Spinal cord (tissue), 9 donors: ENCODE measurements at regions not wholly inside any gene's neighbourhood (a gene's known extent, or its start where the extent isn't known, plus 50 kb on each side); places are given as distances from the start of the nearest gene placed in this dataset.

Experiments used
- DNase-seq, 6 donors: peaks; one replicate each; pipeline versions ENCODE4 v3.0.0 to v3.0.0-alpha.2; 2013 to 2015; ENCODE audit warnings: low spot score in 6 of 6, low read depth in 4 of 6
- H3K27ac ChIP-seq: one replicate; pipeline ENCODE4 v1.5.1; 2013; ENCODE audit warnings: low read depth, low read length, control low read depth
- H3K27me3 ChIP-seq: one replicate; pipeline ENCODE4 v1.6.1; 2013; ENCODE audit warnings: low read length; ENCODE audit not compliant: control insufficient read depth, insufficient read depth
- H3K36me3 ChIP-seq: one replicate; pipeline ENCODE4 v1.6.1; 2013; ENCODE audit warnings: low read length; ENCODE audit not compliant: control insufficient read depth, insufficient read depth
- H3K4me1 ChIP-seq: one replicate; pipeline ENCODE4 v1.6.1; 2013; ENCODE audit warnings: low read length; ENCODE audit not compliant: control insufficient read depth, insufficient read depth
- H3K4me3 ChIP-seq: one replicate; pipeline ENCODE4 v1.5.1; 2013; ENCODE audit warnings: low read depth, low read length, control low read depth
- H3K9me3 ChIP-seq: one replicate; pipeline ENCODE4 v1.6.1; 2013; ENCODE audit warnings: low read length; ENCODE audit not compliant: control insufficient read depth, insufficient read depth
- WGBS: methylation state at CpG from one replicate; pipeline ENCODE4 v1.1.5; 2013; ENCODE audit warnings: missing lambda C conversion rate; ENCODE audit not compliant: insufficient coverage; 5-methylcytosine and 5-hydroxymethylcytosine counted together
- donor health status: healthy.

DNA sequence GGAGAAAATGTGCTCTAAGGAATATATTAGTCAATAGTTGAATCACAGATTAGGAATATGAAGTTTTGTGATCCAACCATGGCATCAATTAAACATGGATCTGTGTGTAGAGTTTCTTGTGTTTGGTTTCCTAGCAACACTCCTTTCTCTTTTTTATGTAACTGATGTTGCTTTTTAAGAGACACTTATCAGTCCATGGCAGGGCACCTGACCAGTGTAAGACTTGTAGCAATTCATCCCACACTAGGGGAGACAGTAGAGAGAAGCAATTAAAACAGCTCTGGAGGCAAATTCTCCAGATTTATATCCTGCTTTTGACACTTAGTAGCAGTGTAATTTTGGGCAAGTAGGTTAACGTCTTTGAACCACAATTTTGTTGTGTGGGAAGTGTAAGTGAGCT, 1229.0 kb downstream of the PCDH9 start:
- H3K27me3 ChIP-seq, result no peaks in the 10 kb centered on the region
- WGBS, result no CpG with 5 or more reads among the region's 1 CpG
- H3K36me3 ChIP-seq, result no peaks in the 10 kb centered on the region
- H3K4me1 ChIP-seq, result no peaks in the 10 kb centered on the region
- no peak overlapping the region for H3K4me3 ChIP-seq
- H3K27ac ChIP-seq, result no peak overlapping the region
- H3K9me3 ChIP-seq, result no peaks in the 10 kb centered on the region
- DNase-seq, result peak in 1 of 6 donors; percentile 41

DNA sequence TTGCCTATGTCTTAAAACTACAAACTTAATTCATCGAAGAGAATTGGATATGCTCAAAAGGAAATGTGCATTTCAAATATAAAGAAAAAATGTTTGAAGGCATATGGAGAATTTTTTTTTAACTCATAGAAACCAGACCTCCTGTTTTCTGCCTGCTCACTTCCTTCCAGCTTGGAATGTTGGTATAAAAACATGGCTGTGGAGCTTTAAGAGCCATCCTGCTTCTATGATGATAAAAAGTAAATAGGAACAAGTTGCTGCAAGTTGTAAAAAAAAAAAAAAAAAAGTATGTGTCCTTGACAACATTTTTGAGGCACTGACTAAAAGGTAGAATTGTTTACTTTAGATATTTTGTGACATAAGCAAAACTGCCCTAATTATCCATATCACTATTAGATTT, 1230.7 kb downstream of the PCDH9 start:
- Histone ChIP-seq H3K36me3 (no peaks in the 10 kb centered on the region), H3K9me3 (no peaks in the 10 kb centered on the region), H3K4me3 (no peak overlapping the region), H3K27ac (no peak overlapping the region), H3K4me1 (no peaks in the 10 kb centered on the region), H3K27me3 (no peaks in the 10 kb centered on the region)
- DNase-seq, result peak in 1 of 6 donors; percentile 43
- no CpG with 5 or more reads among the region's 1 CpG for WGBS

DNA sequence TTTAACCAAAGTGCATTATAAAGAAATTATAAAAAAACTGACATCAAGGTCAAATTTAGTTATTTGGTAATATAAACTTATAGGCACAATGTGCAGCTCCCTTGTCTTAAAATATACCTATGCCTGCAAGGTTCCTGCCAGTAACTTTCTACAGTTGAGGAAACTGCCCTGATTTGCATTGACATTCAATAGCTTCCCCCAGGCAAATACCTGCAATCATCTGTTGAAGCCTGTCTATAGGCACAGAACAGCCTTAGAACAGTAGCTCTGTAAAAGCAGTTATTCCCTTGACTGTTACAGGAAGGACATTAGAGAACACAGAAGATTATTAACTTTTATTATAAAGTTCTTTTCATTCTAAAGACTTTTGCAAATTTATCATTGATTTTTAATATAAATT, 1239.5 kb downstream of the PCDH9 start:
- DNase-seq, result no peak
- H3K27me3 ChIP-seq, result no peaks in the 10 kb centered on the region
- H3K9me3 ChIP-seq, result no peaks in the 10 kb centered on the region
- H3K36me3 ChIP-seq, result no peaks in the 10 kb centered on the region
- H3K27ac ChIP-seq, result no peak overlapping the region
- no peak overlapping the region for H3K4me3 ChIP-seq
- no peaks in the 10 kb centered on the region for H3K4me1 ChIP-seq

DNA sequence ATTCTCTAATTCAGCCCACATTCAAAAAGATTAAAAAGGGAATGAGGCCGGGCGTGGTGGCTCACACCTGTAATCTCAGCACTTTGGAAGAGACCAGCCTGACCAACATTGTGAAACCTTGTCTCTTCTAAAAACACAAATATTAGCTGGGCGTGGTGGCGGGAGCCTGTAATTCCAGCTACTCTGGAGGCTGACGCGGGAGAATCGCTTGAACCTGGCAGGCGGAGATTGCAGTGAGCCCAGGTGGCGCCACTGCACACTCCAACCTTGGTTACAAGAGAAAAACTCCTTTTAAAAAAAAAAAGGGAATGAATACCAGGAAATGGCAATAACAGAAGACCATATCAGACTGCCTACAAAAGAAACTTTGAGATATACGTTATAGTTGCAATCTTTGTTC, 1244.5 kb downstream of the PCDH9 start:
- no peak for DNase-seq
- Histone ChIP-seq H3K36me3 (no peaks in the 10 kb centered on the region), H3K9me3 (no peaks in the 10 kb centered on the region), H3K4me1 (no peaks in the 10 kb centered on the region), H3K4me3 (no peak overlapping the region), H3K27ac (no peak overlapping the region), H3K27me3 (no peaks in the 10 kb centered on the region)
- 100% methylated on average over 1 of the region's 10 CpGs for WGBS

DNA sequence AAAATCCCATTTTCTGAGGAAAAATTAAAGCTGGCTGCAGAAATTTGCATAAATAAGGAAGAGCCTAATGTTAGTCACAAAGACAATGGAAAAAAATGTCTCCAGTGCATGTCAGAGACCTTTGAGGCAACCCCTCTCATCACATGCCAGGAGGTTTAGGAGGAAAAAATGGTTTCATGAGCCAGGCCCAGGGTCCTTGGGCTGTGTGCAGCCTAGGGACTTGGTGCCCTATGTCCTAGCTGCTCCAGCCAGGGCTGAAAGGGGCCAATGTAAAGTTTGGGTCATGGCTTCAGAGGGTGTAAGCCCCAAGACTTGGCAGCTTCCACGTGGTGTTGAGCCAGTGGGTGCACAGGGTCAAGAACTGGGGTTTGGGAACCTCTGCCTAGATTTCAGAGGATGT, 1252.6 kb downstream of the PCDH9 start:
- Histone ChIP-seq H3K27me3 (no peaks in the 10 kb centered on the region), H3K36me3 (no peaks in the 10 kb centered on the region), H3K27ac (no peak overlapping the region), H3K4me1 (no peaks in the 10 kb centered on the region), H3K4me3 (no peak overlapping the region), H3K9me3 (peaks cover 4% of the 10 kb centered on the region)
- no peak for DNase-seq
- 67% methylated on average over 1 of the region's 1 CpG for WGBS

DNA sequence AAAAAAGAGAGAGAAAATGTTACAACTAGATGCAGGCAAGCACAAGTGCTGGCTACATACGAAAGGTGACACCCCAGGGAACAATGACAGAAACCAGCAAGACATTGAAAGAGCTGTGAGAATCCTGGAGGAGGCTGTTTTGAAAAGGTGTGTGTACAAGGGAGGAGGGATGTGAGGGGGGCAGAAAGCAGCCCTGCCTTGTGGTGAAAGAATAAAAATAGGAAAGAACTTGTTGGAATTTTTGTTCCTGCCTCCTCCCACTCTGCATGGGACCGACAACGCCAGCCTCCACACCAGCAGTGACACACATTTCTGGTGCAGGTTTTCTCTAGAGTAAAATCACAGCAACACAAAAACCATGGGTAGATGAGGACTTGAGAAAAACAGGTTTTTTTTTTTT, 1258.6 kb downstream of the PCDH9 start:
- H3K36me3 ChIP-seq, result no peaks in the 10 kb centered on the region
- DNase-seq, result no peak
- H3K27me3 ChIP-seq, result no peaks in the 10 kb centered on the region
- no peaks in the 10 kb centered on the region for H3K4me1 ChIP-seq
- no peak overlapping the region for H3K27ac ChIP-seq
- 60% methylated on average over 1 of the region's 3 CpGs for WGBS
- H3K4me3 ChIP-seq, result no peak overlapping the region
- H3K9me3 ChIP-seq, result no peaks in the 10 kb centered on the region

DNA sequence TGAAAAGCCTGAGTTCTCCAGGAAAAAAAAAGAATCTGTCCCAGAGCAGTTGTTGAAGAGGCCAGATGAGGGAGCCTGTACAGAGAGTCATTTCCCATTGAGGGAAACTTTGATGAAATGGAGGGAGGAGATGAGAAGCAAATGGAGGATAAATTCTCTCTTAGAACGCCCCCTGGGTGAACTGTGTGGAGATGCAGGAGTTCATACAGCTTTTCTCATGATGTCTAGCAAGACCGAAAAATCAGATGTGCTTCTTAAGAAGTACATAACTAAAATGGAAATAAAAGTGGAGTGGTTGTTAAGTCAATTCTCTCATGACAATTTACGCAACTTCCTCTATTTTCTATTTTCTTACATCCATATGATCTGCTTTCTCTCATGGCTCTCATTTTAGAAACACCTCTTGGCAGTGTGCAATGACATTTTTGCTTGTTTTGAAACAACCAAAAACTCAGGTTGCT, 1263.1 kb downstream of the PCDH9 start:
- Histone ChIP-seq H3K4me1 (no peaks in the 10 kb centered on the region), H3K27ac (no peak overlapping the region), H3K36me3 (no peaks in the 10 kb centered on the region), H3K27me3 (no peaks in the 10 kb centered on the region), H3K9me3 (no peaks in the 10 kb centered on the region), H3K4me3 (no peak overlapping the region)
- no peak for DNase-seq
- 63% methylated on average over 2 of the region's 3 CpGs for WGBS

DNA sequence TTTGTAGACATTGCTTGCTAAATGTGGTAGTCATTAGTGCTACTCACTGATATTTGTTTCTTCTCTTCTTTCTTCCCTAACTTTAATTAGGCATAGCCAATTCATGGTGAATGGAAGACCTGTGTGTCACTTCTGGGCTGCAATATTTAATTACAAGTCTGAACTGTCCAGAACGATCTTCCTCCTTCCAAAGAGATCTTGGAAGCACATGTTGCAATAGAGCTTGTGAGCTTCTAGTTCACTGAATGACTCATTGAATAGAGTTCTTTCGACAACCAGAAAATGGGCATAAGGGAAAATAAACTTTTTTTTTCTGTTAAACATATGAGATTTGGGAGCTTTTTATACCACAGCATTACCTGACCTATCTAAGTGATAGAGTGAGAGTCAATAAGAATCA, 1264.6 kb downstream of the PCDH9 start:
- Histone ChIP-seq H3K4me3 (no peak overlapping the region), H3K9me3 (no peaks in the 10 kb centered on the region), H3K36me3 (no peaks in the 10 kb centered on the region), H3K4me1 (no peaks in the 10 kb centered on the region), H3K27me3 (no peaks in the 10 kb centered on the region), H3K27ac (no peak overlapping the region)
- WGBS, result no CpG with 5 or more reads among the region's 2 CpGs
- DNase-seq, result no peak

DNA sequence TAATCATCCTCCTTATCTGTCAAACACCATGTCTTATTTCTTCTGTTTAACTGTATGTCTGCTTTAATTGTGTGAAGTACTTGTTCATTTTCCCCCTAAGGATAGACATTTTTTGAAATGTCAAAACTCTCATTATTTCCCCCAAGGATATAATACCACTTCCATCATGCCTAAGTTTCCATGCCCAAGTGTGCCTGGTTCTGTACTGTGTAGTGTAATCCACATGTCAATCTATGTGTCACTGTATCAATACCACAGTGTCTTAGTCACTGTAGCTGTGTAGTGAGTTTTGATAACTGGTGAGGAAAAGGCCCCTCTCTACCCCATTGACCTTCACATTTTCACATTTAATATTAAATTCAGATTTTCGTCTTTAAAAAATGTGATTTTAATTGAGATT, 1265.5 kb downstream of the PCDH9 start:
- no peak overlapping the region for H3K27ac ChIP-seq
- no peaks in the 10 kb centered on the region for H3K36me3 ChIP-seq
- no peak for DNase-seq
- H3K9me3 ChIP-seq, result no peaks in the 10 kb centered on the region
- no peaks in the 10 kb centered on the region for H3K27me3 ChIP-seq
- no CpG with 5 or more reads among the region's 1 CpG for WGBS
- no peaks in the 10 kb centered on the region for H3K4me1 ChIP-seq
- no peak overlapping the region for H3K4me3 ChIP-seq

DNA sequence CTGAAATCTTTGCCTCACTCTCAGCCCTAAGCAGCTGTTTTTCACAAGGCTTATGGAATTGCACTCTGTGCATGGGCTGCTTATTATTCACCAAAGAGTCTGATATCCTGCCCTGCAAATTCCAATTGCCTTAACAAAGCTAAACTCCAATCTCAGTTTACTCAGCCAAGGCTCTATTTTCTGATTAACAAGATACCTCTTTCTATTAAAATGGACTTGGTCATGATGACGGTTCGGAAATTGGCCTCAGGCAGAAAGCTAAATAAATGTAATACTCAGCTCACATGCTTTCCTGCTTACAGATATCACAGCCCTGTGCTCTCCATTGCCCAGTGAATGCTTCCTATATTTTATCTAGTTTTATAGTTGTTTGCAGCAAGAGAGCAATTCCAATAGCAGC, 1270.8 kb downstream of the PCDH9 start:
- no peak overlapping the region for H3K4me3 ChIP-seq
- H3K9me3 ChIP-seq, result no peaks in the 10 kb centered on the region
- no peaks in the 10 kb centered on the region for H3K4me1 ChIP-seq
- H3K27me3 ChIP-seq, result no peaks in the 10 kb centered on the region
- DNase-seq, result peak in 1 of 6 donors; percentile 20
- no peak overlapping the region for H3K27ac ChIP-seq
- WGBS, result no CpG with 5 or more reads among the region's 2 CpGs
- H3K36me3 ChIP-seq, result no peaks in the 10 kb centered on the region
